Left ventricle myocardium inferior (tissue), 1 donor: ENCODE measurements at regions not wholly inside any gene's neighbourhood (a gene's known extent, or its start where the extent isn't known, plus 50 kb on each side); places are given as distances from the start of the nearest gene placed in this dataset.

Source experiments
- DNase-seq: peaks from one replicate; pipeline ENCODE4 v3.0.0-alpha.2; 2020
- H3K27ac ChIP-seq: fragments of 200-600 bp; replicated peaks from 2 replicates; pipeline ENCODE4 v1.8.0; 2021
- H3K27me3 ChIP-seq: fragments of 200-600 bp; 2 replicates; pipeline ENCODE4 v1.8.0; 2021; ENCODE audit warnings: low read depth
- H3K36me3 ChIP-seq: fragments of 200-600 bp; 2 replicates; pipeline ENCODE4 v1.8.0; 2021
- H3K4me1 ChIP-seq: fragments of 200-600 bp; 2 replicates; pipeline ENCODE4 v1.8.0; 2021
- H3K4me3 ChIP-seq: fragments of 200-600 bp; 2 replicates; pipeline ENCODE4 v1.8.0; 2021; ENCODE audit warnings: mild to moderate bottlenecking, moderate library complexity
- H3K9me3 ChIP-seq: fragments of 200-600 bp; replicated peaks from 2 replicates; pipeline ENCODE4 v1.8.0; 2021
- CTCF ChIP-seq: fragments of 200-600 bp; IDR thresholded peaks from 2 replicates; pipeline ENCODE4 v1.8.0; 2021; ENCODE audit warnings: antibody characterized with exemption, mild to moderate bottlenecking, borderline replicate concordance
- intact Hi-C: fragments of 100-400 bp; cut with micrococcal nuclease; formaldehyde crosslinking; loops from one replicate; pipeline ENCODE4 v1.11.0; 2022
- donor health status: DM: no; HTN: yes; CAD: no; lungs with severe emphysema.

GRCh38 chr18:2139691-2140090, 431.6 kb downstream of the METTL4 start:
- H3K4me3 ChIP-seq, result no peak overlapping the region
- peaks cover 9% of the 10 kb centered on the region for H3K9me3 ChIP-seq
- no peak for DNase-seq
- no peak for TF ChIP-seq CTCF
- H3K27ac ChIP-seq, result no peak overlapping the region
- peaks cover 6% of the 10 kb centered on the region for H3K27me3 ChIP-seq
- no peaks in the 10 kb centered on the region for H3K4me1 ChIP-seq
- no peaks in the 10 kb centered on the region for H3K36me3 ChIP-seq
- intact Hi-C loops, result no loop called here

GRCh38 chr18:2143636-2144035, 427.7 kb downstream of the METTL4 start:
- Histone ChIP-seq H3K9me3 (peaks cover 9% of the 10 kb centered on the region), H3K36me3 (no peaks in the 10 kb centered on the region), H3K27ac (no peak overlapping the region), H3K4me1 (no peaks in the 10 kb centered on the region), H3K4me3 (no peak overlapping the region), H3K27me3 (no peaks in the 10 kb centered on the region)
- TF ChIP-seq CTCF, result no peak
- intact Hi-C loops, result no loop called here
- no peak for DNase-seq

DNA sequence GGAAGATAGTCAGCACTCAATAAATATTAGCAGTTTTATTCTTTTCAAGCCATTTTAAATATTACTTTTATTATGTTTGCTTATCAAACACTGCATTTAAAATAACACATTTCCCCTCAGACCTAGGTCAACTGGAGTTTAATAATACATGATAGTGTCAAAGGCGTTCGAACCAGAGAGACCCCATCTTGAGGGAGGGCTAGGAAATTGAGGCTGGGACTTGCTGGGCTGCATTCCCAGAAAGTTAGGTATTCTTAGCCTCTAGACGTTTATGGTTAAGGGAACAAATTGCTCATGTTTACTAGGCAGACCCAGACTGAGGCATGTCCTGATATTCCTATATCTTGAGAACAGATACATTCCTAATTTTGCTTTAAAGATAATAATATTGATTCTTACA, 426.5 kb downstream of the METTL4 start:
- H3K9me3 ChIP-seq, result peaks cover 9% of the 10 kb centered on the region
- H3K27me3 ChIP-seq, result no peaks in the 10 kb centered on the region
- no peak for DNase-seq
- TF ChIP-seq CTCF, result no peak
- H3K4me3 ChIP-seq, result no peak overlapping the region
- H3K4me1 ChIP-seq, result no peaks in the 10 kb centered on the region
- no peaks in the 10 kb centered on the region for H3K36me3 ChIP-seq
- no peak overlapping the region for H3K27ac ChIP-seq
- intact Hi-C loops, result no loop called here

- Histone ChIP-seq H3K36me3 (no peaks in the 10 kb centered on the region), H3K9me3 (peaks cover 9% of the 10 kb centered on the region), H3K4me3 (no peak overlapping the region), H3K27ac (no peak overlapping the region), H3K4me1 (no peaks in the 10 kb centered on the region), H3K27me3 (no peaks in the 10 kb centered on the region)
- no peak for TF ChIP-seq CTCF
- DNase-seq, result no peak
- intact Hi-C loops, result no loop called here
These were observed 425.2 kb downstream of the METTL4 start for GRCh38 chr18:2146092-2146491.

- no peak overlapping the region for H3K27ac ChIP-seq
- intact Hi-C loops, result no loop called here
- no peak overlapping the region for H3K4me3 ChIP-seq
- no peaks in the 10 kb centered on the region for H3K27me3 ChIP-seq
- peaks cover 9% of the 10 kb centered on the region for H3K9me3 ChIP-seq
- H3K4me1 ChIP-seq, result no peaks in the 10 kb centered on the region
- no peak for DNase-seq
- TF ChIP-seq CTCF, result no peak
- no peaks in the 10 kb centered on the region for H3K36me3 ChIP-seq
These were observed 424.6 kb downstream of the METTL4 start for GRCh38 chr18:2146754-2147153.
